G401 (cell line): ENCODE measurements at regions not wholly inside any gene's neighbourhood (a gene's known extent, or its start where the extent isn't known, plus 50 kb on each side); places are given as distances from the start of the nearest gene placed in this dataset.
"Not testable (repeated sequence)": the region's sequence is repeated elsewhere in the genome, so short reads cannot be mapped to it uniquely, and the experiment has no call there.

Source experiments
- DNase-seq: peaks from one replicate; pipeline ENCODE4 v3.0.0-alpha.2; 2015; ENCODE audit warnings: low spot score
- in situ Hi-C: cut with HindIII; loops from 2 replicates; pipeline ENCODE4 v1.10.0; 2016; ENCODE audit warnings: low sequenced_read_pairs, mixed read lengths

DNA sequence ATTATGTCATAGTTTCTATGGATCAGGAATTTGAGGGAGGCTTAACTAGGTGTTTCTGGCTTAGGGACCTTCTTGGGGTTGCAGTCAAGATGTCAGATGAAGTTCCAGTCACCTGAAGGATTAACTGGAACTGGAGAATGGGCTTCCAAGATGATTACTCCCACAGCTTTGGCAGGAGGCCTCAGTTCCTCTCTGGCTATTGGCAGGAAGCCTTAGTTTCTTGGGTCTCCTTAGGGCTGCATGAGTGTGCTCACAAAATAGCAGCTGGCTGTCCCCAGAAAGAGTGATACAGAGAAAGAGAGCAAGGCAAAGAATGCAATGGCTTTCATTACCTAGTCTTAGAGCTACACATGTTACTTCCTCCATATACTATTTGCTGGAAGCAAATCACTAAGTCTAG lies 138.1 kb upstream of the TLE4 start:
- in situ Hi-C loops: no loop called here
- DNase-seq: no peak

DNA sequence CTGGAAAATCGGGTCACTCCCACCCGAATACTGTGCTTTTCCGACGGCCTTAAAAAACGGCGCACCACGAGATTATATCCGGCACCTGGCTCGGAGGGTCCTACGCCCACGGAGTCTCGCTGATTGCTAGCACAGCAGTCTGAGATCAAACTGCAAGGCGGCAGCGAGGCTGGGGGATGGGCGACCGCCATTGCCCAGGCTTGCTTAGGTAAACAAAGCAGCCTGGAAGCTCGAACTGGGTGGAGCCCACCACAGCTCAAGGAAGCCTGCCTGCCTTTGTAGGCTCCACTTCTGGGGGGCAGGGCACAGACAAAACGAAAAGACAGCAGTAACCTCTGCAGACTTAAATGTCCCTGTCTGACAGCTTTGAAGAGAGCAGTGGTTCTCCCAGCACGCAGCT lies 132.5 kb upstream of the TLE4 start:
- DNase-seq, in situ Hi-C loops: not testable (repeated sequence)

DNA sequence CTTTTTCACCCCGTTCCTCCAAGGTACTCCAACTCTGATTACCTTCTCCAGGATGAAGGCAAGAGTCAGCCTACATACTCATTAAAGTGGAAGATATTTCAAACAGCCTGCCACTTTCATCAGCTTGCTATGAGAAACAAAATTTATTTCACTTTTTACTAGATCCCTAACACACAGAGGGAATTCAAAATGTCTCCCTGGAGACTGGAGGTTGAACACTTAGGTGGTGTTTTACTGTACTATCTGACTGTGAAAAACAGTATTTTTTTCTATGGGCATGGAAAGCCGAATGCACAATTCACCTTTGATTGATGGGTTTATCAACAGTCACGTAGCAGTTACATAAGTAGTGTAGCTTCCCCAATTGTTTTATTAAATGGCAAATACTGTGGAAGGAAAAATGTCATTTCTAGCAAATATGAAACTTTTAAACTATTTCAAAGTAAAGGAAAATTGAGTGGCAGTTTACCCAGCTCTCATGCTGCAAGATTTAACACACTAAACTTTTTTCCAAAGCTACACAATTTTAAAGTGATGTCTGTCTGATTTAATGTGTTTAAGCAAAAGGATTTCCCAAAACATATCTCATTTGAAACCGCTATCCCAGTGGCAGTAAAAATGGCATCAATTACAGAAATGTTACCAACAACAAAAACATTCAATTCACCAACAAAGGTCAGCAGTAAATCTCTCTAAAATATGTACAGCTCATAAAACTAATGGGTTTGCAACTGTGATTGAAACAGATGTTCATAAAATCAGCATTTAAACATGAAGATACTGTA lies 125.0 kb upstream of the TLE4 start:
- in situ Hi-C loops: no loop called here
- peak; percentile 10 for DNase-seq

DNA sequence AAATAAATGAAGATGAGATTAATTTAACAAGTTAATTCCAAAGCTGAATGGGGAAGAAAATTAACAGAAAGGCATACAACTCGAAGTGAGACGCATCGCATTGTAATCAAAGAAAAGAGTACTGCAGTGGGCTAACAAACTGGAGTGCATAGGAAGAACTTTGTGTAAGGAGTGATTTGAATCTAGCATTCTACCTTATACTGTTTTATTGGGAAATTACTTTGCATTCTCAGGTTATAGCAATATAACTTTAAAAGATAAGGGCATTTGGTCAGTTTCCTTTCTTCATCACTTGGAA lies 124.5 kb upstream of the TLE4 start:
- in situ Hi-C loops: no loop called here
- no peak for DNase-seq

DNA sequence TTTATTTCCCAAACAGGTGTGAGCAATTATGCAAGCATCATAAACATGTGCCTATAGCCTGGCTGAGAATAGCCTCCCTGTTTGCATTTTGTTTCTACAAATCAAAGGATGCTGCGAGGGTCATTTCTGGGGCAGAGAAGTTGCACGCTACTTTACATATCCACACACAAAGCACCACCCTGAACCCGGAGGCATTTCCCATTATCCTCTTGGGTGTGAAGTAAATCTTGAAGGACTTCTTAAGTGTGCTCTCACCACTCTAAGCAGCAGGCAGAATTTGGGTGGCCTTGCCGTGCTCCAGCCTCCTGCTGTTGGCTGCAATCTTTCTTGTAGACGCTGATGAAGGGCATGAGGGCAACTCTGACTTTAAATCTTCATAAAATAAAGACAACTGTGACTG lies 124.0 kb upstream of the TLE4 start:
- in situ Hi-C loops: no loop called here
- DNase-seq: peak; percentile 33

DNA sequence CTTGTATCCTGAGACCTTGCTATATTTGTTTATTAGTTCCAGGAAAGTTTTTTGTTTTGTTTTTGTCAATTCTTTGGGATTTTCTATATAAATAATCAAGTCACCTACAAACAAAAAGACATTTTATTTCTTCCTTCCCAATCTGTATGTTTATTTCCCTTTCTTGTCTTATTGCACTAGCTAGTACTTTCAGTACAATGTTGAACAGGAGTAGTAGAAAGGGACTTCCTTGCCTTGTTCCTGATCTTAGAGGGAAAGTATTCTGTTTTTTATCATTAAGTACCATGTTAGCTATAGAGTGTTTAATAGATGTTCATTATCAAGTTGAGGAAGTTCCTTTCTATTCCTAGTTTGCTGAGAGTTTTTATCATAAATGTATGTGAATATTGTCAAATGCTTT lies 119.5 kb upstream of the TLE4 start:
- no peak for DNase-seq
- in situ Hi-C loops: no loop called here

DNA sequence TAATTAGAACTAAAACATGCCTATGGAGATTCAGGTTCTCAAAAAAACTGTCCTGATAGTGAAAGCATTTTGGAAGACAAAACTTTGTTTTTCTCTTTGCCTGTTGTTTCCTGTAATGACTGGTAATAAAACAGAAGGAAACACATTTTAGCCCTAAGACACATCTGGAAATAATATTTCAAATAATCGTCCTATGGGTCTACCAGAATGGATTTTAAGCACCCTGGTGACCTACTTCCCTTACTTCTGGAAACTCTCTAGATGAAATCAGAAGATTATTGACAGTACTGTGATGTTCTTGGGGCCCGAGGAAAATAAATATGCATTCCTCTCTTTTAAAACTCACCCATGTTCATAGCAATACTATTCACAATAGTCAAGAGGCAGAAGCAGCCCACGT lies 110.1 kb upstream of the TLE4 start:
- in situ Hi-C loops: no loop called here
- DNase-seq: no peak

DNA sequence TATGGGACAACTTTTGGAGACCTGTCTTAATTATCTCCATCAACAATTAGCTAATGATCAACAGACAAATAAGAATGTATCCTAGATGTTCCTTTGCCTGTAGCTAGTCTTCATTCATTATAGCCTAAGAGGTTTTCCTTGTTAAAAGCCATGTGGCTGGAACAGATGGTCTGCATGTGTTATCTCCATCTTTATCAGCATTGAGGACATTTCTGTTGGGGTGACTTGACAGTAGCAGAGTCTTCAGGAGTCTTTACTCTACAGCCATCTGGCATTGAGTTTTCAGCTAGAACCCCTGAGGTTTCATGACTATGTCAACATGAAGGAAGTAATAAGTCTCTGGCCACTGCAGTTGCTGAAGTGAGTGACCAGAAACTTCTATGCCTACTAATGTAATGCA lies 106.6 kb upstream of the TLE4 start:
- peak; percentile 55 for DNase-seq
- in situ Hi-C loops: no loop called here

DNA sequence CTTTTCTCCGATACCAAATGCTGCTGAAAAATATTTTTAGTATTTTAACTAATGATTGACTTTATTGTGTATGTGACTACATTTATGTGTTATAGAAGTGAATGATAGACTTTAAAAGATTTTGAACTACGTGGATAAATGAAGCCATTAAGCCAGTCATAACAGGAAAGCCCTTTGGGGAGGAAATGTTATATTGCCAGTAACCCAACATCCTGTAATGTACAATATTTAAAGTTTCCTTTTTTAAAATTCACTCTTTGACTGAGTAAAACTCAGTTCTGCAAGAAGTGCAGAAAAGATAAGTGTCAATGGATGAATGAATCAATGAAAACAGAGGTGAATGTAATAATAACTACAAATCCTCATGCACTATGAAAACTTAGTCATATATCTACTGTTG lies 102.6 kb upstream of the TLE4 start:
- no peak for DNase-seq
- in situ Hi-C loops: no loop called here

DNA sequence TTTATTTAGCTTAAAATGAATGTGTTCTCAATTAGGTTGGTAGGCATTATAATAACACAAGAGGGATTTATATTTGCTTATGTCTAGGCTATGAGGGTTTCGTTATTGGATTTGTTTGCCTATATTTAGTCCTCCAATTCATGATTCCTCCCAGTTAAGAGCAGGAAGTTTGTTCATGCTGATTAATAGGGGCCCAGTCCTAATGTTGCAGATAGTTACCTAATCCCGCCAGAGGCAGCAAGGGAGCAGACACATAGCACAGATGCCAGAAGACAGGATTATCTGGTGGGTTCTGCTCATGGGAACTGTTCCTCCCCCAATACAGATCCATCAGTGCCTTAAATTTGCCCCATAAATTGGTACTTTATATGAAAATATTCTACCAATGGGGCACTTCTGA lies 100.8 kb upstream of the TLE4 start:
- in situ Hi-C loops: no loop called here
- DNase-seq: no peak

DNA sequence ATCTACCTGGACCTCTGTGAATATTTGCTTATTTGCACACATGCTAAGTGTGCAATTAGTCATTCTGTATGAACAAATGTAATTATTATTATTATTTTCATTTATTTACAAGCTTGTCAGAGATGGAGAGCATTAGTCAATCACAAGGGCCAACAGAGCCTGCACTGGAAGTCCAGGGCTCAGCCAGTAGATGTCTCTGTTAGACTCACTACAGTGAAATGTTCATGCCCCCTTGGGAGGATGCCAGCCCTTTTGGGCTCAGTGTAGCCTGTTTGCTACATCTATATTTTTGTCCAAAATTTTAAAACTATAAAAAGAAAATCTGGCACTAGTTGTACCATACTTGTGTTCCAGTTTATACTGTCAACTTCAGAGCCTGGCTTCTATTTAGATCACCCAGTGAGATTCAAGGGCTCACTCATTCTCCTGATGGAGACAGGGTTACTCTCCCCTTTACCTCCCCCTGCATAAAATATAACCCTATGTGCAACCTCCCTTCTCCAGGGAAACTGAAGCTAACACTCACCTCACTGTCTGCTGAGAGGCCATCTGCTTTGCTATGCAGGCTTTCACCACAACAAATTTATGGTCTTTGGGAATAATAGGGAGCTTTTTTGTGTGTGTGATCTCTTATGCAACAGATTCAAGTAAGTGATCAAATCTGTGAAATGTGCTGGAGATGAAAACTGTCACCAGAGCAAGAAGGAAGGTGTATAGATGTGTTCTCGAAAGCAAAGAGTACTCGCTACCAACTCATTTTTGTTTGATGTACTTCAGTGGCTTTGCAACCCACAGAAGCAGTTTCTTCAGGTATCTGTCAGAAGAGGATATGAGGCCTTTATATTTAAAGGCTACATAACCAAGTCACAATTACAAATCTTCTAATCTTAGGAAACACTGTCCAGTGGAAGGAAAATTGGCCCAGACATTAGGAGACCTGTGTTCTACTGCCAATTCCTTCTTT lies 99.9 kb upstream of the TLE4 start:
- in situ Hi-C loops: no loop called here
- DNase-seq: peak; percentile 94

DNA sequence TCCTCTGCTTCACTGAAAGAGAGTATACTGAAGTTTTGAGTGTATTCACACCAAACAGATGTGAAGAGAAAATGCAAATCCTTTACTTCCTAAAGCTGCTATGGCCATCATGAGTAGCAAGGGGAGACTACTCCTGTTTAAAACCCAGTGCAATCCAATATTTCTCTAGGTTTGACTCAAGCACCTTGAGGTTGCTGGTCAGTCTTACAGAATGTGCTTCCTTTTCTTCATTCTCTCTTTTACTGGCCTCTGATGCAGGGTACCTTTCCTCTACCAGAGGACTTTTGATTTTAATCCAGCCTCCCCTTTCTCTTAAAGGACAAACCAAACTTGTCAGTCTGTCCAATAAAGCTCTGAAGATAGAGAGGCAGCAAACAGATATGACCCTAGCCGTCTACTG lies 98.1 kb upstream of the TLE4 start:
- in situ Hi-C loops: no loop called here

DNA sequence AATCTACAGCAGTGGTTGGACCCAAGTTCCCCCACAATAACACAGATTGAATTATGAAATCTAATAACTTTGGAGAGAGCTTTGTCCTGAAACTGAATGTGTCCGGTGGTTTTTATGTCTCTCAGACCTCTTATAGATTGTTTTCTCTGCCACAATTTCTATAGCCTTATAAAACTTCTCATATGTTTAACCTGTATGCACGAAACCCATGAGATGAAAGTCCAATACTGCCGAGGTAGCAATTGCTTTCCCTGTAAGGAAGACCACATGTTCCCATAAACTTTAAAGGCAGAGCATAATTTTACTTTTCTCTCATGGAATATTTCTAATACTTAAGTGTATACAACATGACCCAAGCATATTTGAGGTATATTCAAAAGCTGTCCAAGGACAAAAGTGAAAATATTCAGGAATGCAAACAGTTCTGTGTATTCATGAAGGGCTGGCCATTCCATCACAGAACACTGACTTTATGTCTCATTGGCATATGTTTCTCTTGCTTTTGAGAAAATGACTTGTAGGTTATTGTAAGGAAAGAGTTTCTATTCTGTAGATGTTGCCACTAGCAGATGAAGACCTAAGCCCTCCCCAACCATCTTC lies 94.4 kb upstream of the TLE4 start:
- in situ Hi-C loops: no loop called here
- DNase-seq: no peak

More for the DNA sequence above, 98.1 kb upstream of the TLE4 start:
- no peak for DNase-seq

DNA sequence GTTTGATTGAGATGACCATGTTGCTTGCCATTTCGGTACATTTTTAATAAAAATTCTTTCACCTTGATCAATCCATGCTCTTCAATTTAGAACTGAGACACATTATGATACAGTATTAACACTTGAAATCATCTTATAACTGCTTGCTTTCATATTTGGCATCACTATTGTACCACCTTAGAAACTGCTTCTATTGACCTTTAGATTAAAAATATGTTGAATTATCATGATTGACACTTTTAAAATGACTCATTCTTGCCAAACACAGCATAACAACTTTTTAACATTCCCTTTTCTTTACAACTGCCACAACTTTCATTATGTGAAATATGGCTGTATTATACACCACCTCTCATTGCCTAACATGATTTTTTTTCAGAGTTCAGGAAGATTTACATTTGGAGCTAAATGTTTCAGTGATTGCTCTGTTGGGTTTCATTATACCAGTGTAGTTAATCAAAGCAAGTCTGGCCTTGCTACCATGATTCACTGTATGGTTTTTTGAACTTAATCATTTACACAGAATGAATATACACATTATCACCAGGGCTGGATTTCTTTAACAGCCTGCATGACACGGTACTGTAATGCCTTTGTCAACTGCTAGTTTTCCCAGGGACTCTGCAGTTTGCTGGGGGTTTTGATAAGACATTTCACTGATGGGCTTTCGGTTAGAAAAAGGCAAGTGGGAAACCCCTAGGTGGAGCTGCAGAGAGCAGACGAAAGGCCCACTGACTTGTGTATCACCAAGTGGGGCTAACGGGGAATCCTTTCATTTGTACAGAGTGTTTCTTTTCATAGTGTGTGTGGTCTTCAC lies 93.6 kb upstream of the TLE4 start:
- peak; percentile 27 for DNase-seq
- in situ Hi-C loops: no loop called here

DNA sequence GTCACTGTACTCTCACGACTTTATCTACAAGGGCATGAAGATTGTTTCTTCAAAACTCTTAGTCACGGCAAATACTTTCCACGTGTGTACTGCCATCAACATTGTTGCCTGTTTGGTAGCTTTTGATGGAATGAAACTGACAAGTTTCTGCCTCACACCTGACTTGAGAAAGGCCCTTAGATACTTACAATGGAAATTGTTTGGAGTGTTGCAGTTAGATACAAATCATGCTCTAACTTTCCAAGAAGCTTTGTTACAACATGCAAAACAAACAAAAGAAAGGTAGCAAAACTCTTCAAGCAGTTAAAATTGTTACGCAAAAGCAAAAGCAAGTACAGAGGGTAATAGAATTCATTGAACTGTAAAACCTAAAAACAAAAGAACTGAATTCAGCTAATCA lies 91.1 kb upstream of the TLE4 start:
- no peak for DNase-seq
- in situ Hi-C loops: no loop called here

DNA sequence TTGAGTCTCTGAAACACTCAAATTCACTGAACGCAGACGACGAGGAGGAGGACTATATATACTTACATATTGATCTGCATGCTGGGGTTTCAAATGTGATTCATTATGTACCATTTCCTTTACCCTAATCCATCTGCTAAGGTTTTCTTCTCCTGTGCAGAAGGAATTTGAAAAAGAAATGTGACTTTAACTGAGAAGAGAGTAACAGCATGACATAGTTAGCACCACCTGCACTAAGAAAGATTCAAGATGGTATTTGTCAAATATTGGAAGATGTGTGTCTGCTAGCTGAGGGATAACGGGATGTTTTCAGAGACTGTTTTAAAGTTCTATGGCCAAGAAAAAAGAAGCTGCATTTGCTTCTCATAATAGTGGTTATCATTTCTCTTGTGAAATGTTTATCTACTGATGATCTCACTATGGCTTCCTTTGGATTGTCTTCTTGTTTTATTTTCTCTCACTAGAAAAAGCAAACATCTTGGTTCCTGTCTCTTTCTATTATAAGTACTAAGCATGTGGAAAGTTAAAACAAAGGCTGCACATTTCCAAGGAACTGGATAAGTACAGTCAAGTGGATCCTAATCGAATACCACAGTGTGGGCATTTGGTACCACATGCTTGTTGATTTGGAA lies 89.8 kb upstream of the TLE4 start:
- DNase-seq: no peak
- in situ Hi-C loops: no loop called here

DNA sequence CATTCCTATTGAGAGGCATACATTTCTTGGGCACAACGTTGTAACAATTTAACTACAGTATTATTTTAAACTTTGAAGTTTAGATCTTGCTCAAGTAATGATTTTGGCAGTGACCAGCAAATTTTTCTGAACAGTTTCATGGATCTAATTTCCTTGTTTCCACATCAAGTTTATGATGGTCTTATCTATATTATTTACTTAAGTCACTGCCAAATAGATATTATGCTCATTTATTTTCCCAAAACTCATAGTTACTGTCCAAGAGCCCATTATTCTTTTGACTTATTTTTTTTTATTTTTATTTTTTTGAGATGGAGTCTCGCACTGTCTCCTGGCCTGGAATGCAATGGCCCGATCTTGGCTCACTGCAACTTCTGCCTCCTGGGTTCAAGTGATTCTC lies 86.5 kb upstream of the TLE4 start:
- in situ Hi-C loops: no loop called here
- no peak for DNase-seq

DNA sequence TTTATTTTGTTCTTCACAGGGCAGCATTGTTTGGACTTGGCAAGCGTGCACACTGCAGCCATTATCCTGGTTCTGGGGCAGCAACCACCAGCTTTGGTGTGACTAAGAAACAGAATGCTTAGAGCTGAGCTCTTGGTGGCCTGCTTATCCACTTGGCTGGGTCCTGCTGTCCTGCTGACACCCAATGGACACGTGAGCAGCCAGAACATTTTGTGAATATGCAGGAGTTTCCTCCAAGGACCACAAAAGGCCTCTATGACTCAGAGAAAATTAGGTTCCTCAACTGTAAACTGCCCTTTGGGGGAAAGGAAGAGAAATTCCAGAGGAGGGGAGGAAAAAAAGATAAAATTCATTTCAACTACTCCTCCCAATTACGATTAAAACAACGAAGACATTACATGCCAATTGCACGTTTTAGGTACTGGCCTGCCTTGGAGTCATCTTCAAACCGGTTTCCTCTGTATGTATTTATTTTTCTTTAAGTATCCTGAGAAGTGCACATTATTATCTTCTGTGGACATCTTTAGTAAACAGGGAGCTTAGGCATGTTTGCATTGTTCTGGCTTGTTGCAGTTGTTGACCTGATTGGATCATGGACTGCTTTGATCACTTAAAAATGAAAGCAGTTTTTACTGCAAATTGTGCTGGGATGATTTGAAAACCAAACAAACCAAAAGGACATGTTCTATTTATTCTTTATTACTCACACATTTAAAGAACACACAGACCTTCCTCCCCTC lies 82.3 kb upstream of the TLE4 start:
- in situ Hi-C loops: no loop called here
- peak; percentile 61 for DNase-seq
